KMS-11 (cell line): ENCODE measurements at regions not wholly inside any gene's neighbourhood (a gene's known extent, or its start where the extent isn't known, plus 50 kb on each side); places are given as distances from the start of the nearest gene placed in this dataset.
"Not testable (repeated sequence)": the region's sequence is repeated elsewhere in the genome, so short reads cannot be mapped to it uniquely, and the experiment has no call there.

ENCODE experiments used
- H2AFZ ChIP-seq: fragments of 200-600 bp; sonication (generic); 2 replicates; pipeline ENCODE4 v1.6.1; 2016; ENCODE audit warnings: antibody characterized with exemption, mixed run types, low read depth
- H3K27ac ChIP-seq: fragments of 200-600 bp; sonication (generic); 2 replicates; pipeline ENCODE4 v1.6.1; 2016; ENCODE audit warnings: mild to moderate bottlenecking, mixed run types
- H3K27me3 ChIP-seq: fragments of 200-600 bp; sonication (generic); 2 replicates; pipeline ENCODE4 v1.6.1; 2017; ENCODE audit warnings: mild to moderate bottlenecking, low read depth, mixed run types, moderate library complexity; ENCODE audit not compliant: insufficient read depth
- H3K36me3 ChIP-seq: fragments of 200-600 bp; sonication (generic); 2 replicates; pipeline ENCODE4 v1.6.1; 2017; ENCODE audit warnings: mild to moderate bottlenecking, mixed run types; ENCODE audit not compliant: insufficient read depth
- H3K4me1 ChIP-seq: fragments of 200-600 bp; sonication (generic); 2 replicates; pipeline ENCODE4 v1.6.1; 2016; ENCODE audit warnings: mild to moderate bottlenecking, low read depth, mixed run types; ENCODE audit not compliant: poor library complexity, severe bottlenecking
- H3K4me2 ChIP-seq: fragments of 200-600 bp; sonication (generic); 2 replicates; pipeline ENCODE4 v1.7.0; 2016; ENCODE audit warnings: mild to moderate bottlenecking, mixed run types
- H3K4me3 ChIP-seq: fragments of 200-600 bp; sonication (generic); IDR thresholded peaks from 2 replicates; pipeline ENCODE4 v1.6.1; 2017; ENCODE audit warnings: low read depth, low read length, mixed read lengths; ENCODE audit not compliant: insufficient read depth
- H3K79me2 ChIP-seq: fragments of 200-600 bp; sonication (generic); 2 replicates; pipeline ENCODE4 v1.6.1; 2016; ENCODE audit warnings: low read depth, mixed run types; ENCODE audit not compliant: insufficient read depth
- H3K9ac ChIP-seq: fragments of 200-600 bp; sonication (generic); 2 replicates; pipeline ENCODE4 v1.6.1; 2016; ENCODE audit warnings: mild to moderate bottlenecking, mixed run types
- H4K20me1 ChIP-seq: fragments of 200-600 bp; sonication (generic); 2 replicates; pipeline ENCODE4 v1.6.1; 2016; ENCODE audit warnings: mild to moderate bottlenecking, mixed run types; ENCODE audit not compliant: insufficient read depth
- CTCF ChIP-seq: fragments of 200-600 bp; sonication (generic); conservative IDR thresholded peaks from 2 replicates; pipeline ENCODE4 v1.6.1; 2017; ENCODE audit warnings: low read depth, mild to moderate bottlenecking, antibody characterized with exemption, low read length, moderate library complexity, mixed read lengths

GRCh38 chrX:104370089-104370488 lies 115.4 kb upstream of the ESX1 start:
- no peak for TF ChIP-seq CTCF
- Histone ChIP-seq H3K79me2 (no peaks in the 10 kb centered on the region), H3K36me3 (no peaks in the 10 kb centered on the region), H2AFZ (no peak overlapping the region), H4K20me1 (no peaks in the 10 kb centered on the region), H3K4me3 (no peak overlapping the region), H3K27me3 (no peaks in the 10 kb centered on the region), H3K27ac (no peak overlapping the region), H3K4me1 (peaks cover 4% of the 10 kb centered on the region), H3K9ac (no peak overlapping the region), H3K4me2 (no peak overlapping the region)

GRCh38 chrX:104360774-104361173 lies 106.0 kb upstream of the ESX1 start:
- not testable (repeated sequence) for H2AFZ ChIP-seq, H3K27ac ChIP-seq, H3K27me3 ChIP-seq, H4K20me1 ChIP-seq, H3K79me2 ChIP-seq, H3K9ac ChIP-seq, H3K4me3 ChIP-seq, H3K36me3 ChIP-seq, H3K4me2 ChIP-seq, H3K4me1 ChIP-seq

DNA sequence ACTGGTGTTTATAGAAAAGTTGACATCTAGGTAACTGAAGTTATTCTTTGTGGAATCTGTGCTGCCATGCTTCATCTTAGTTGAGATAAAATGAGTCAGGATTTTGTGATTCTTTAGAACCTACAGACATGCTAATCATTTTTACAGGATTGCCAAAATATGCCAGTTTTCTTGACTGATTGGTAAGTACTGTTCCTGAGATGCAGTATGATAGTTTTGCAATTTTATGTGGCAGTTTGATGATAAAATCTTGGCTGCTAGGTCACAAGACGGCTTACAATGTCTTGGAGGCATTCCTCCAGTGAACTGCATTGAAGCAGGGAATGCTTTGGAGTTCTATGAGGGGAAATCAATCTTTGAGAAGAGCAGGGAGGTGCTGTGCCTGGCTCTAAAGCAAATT lies 104.4 kb upstream of the ESX1 start:
- H2AFZ ChIP-seq: no peak overlapping the region
- no peak overlapping the region for H3K27ac ChIP-seq
- no peaks in the 10 kb centered on the region for H3K27me3 ChIP-seq
- TF ChIP-seq CTCF: no peak
- no peaks in the 10 kb centered on the region for H4K20me1 ChIP-seq
- H3K4me1 ChIP-seq: no peaks in the 10 kb centered on the region
- H3K9ac ChIP-seq: no peak overlapping the region
- no peaks in the 10 kb centered on the region for H3K79me2 ChIP-seq
- H3K4me3 ChIP-seq: no peak overlapping the region
- no peak overlapping the region for H3K4me2 ChIP-seq
- no peaks in the 10 kb centered on the region for H3K36me3 ChIP-seq

DNA sequence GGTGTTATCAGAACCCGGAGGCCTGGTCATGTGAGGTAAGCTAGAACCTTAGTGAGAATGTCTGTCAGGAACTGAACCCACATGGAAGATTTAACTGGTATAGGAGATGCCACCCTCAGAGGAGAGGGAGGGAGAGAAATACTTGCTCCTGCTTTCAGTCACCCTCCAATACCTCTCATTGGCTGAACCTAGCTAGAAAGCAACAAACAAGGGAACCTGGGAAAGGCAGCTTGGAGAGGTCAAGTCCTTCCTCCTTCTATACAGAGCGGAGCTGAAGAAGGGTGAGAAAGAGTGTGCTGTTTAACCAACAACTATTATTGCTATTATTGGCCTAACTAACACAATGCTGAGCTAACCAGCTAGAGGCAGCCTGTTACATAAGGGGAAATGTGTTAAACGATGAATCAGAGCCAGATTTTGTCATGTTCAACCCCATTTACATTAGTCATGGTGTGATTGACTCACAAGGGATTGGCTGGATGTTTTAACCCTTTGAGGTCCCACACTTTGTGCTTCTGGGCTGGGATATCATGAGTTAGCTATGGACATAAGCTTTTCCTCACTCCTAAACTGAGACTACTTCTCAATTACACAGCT lies 96.5 kb upstream of the ESX1 start:
- Histone ChIP-seq H3K9ac (no peak overlapping the region), H3K4me1 (no peaks in the 10 kb centered on the region), H3K79me2 (no peaks in the 10 kb centered on the region), H3K27ac (no peak overlapping the region), H2AFZ (no peak overlapping the region), H3K27me3 (no peaks in the 10 kb centered on the region), H3K36me3 (no peaks in the 10 kb centered on the region), H3K4me2 (no peak overlapping the region), H4K20me1 (no peaks in the 10 kb centered on the region), H3K4me3 (no peak overlapping the region)
- no peak for TF ChIP-seq CTCF

GRCh38 chrX:104347860-104348259 lies 93.1 kb upstream of the ESX1 start:
- no peak overlapping the region for H3K9ac ChIP-seq
- no peak overlapping the region for H3K4me2 ChIP-seq
- no peak overlapping the region for H3K27ac ChIP-seq
- no peaks in the 10 kb centered on the region for H4K20me1 ChIP-seq
- TF ChIP-seq CTCF: no peak
- no peaks in the 10 kb centered on the region for H3K36me3 ChIP-seq
- H3K4me1 ChIP-seq: no peaks in the 10 kb centered on the region
- no peaks in the 10 kb centered on the region for H3K79me2 ChIP-seq
- no peak overlapping the region for H3K4me3 ChIP-seq
- no peak overlapping the region for H2AFZ ChIP-seq
- no peaks in the 10 kb centered on the region for H3K27me3 ChIP-seq
